ENCODE measurements at regions not wholly inside any gene's neighbourhood (a gene's known extent, or its start where the extent isn't known, plus 50 kb on each side); places are given as distances from the start of the nearest gene placed in this dataset.
"Not testable (repeated sequence)": the region's sequence is repeated elsewhere in the genome, so short reads cannot be mapped to it uniquely, and the experiment has no call there.

DNA sequence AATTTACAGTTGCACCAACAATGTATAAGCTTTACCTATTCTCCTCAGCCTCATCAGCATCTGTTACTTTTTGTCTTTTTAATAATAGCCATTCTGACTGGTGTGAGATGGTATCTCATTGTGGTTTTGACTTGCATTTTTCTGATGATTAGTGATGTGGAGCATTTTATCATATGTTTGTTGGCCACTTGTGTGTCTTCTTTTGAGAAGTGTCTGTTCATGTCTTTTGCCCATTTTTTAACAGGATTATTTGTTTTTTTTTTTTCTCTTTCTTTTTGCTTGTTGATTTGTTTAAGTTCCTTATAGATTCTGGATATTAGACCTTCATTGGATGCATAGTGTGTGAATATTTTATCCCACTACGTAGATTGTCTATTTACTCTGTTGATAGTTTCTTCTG lies 191.3 kb downstream of the VAPA start:
- H3K27ac Mint-ChIP-seq (ENCODE audit: low read depth); H3K4me1 Mint-ChIP-seq; ATAC-seq (replicated peaks; ENCODE audit: extremely low read depth, poor library complexity, severe bottlenecking); DNase-seq (ENCODE audit: low spot score in 2 of 2); H3K36me3 Mint-ChIP-seq (ENCODE audit: insufficient read depth); H3K4me3 Mint-ChIP-seq: not testable (repeated sequence)
- Mint-ChIP-seq H3K27me3 (peaks cover 21% of the 10 kb centered on the region), H3K9me3 (peaks cover 10% of the 10 kb centered on the region)

DNA sequence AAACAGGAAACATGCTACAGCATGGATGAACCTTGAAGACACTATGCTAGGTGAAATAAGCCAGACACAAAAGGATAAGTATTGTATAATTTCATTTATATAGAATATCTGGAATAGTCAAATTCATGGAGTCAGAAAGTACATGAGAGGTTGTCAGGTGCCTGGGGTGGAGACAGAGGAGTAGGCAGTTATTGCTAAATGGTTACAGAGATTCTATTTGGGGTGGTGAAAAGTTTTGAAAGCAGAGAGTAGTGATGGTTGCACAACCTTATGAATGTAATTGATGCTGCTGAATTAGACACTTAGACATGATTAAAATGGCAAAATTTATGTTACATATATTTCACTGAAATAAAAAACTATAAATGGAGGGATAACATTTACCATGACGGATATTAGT lies 197.4 kb downstream of the VAPA start:
- DNase-seq (ENCODE audit: low spot score in 2 of 2) = no peak
- no peak for ATAC-seq (replicated peaks; ENCODE audit: extremely low read depth, poor library complexity, severe bottlenecking)
- Mint-ChIP-seq H3K4me1 (no peaks in the 10 kb centered on the region), H3K27ac (ENCODE audit: low read depth) (no peak overlapping the region), H3K9me3 (peaks cover 5% of the 10 kb centered on the region), H3K27me3 (peaks cover 48% of the 10 kb centered on the region), H3K36me3 (ENCODE audit: insufficient read depth) (no peaks in the 10 kb centered on the region), H3K4me3 (no peak overlapping the region)

DNA sequence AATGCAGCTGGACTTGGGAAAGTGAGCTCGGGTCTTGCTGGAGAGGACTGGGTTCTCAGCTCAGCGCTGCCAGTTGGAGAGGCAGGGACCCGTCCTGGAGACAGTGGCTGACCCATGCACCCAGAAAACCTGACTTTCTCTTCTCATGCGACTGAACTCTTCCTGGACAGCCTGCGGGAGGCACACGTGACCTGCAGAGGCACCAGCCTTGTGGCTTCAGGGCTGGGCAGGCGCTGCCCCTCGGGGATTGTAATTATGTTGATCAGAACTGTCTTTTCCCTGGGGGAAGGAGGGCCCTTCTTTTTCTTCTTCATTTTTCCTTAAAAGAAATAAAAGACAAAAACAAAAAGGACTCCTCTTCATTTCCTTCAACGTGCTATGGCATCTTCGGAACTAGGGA lies 198.1 kb downstream of the VAPA start:
- no peak for DNase-seq (ENCODE audit: low spot score in 2 of 2)
- ATAC-seq (replicated peaks; ENCODE audit: extremely low read depth, poor library complexity, severe bottlenecking) = no peak
- Mint-ChIP-seq H3K36me3 (ENCODE audit: insufficient read depth) (no peaks in the 10 kb centered on the region), H3K27me3 (peaks cover 48% of the 10 kb centered on the region), H3K4me1 (no peaks in the 10 kb centered on the region), H3K4me3 (no peak overlapping the region), H3K9me3 (peaks cover 5% of the 10 kb centered on the region), H3K27ac (ENCODE audit: low read depth) (no peak overlapping the region)

DNA sequence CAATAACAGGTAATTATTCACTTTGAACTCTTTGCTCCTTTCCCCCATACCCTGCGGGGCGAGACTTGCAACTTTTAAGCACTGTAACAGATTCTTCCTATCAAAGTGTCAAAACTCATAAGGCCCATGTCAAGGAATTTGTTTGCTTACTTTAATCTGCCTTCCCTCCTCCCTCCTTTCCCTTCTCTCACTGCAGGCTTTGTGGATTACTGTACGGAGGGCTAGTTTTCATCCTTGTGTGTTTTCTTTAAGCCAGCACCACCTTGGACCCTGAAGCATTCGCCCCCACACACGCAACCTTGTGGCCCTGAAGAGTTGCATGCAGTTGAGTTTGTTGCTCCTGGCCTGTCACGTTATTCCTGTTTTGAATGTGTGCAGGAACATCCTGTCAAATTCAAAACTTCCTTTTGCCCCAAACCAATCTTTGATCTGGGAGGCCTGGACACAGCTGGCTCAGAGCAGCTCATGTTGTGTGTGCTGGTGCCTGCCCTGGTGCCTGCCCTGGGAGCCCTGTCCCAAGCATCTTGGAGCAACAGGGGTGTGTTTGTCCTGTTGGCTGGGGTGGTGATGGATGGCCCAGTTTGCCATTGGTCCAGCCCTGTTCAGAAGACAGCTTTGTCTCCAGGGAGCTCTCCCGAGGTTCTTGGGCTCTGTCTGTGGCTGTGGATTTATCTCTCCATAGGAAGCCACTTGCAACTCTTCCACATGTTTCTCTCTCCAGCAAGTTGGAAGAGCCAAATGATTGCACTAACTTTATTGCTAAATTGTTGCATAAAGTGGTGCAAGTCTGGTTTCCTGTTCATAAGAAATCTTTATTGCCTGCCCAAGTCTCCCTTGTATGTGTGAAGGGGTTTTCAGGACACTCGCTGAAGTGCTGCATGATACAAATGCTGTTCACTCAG lies 199.6 kb downstream of the VAPA start:
- DNase-seq (ENCODE audit: low spot score in 2 of 2) (no peak), ATAC-seq (replicated peaks; ENCODE audit: extremely low read depth, poor library complexity, severe bottlenecking) (no peak)
- Mint-ChIP-seq H3K4me3 (no peak overlapping the region), H3K27ac (ENCODE audit: low read depth) (no peak overlapping the region), H3K27me3 (peaks cover 51% of the 10 kb centered on the region), H3K36me3 (ENCODE audit: insufficient read depth) (no peaks in the 10 kb centered on the region), H3K4me1 (no peaks in the 10 kb centered on the region), H3K9me3 (peaks cover 5% of the 10 kb centered on the region)

GRCh38 chr18:10114717-10115463 lies 201.1 kb downstream of the VAPA start:
- Mint-ChIP-seq H3K9me3 (no peaks in the 10 kb centered on the region), H3K27ac (ENCODE audit: low read depth) (no peak overlapping the region), H3K27me3 (peaks cover 46% of the 10 kb centered on the region), H3K36me3 (ENCODE audit: insufficient read depth) (no peaks in the 10 kb centered on the region), H3K4me3 (no peak overlapping the region), H3K4me1 (no peaks in the 10 kb centered on the region)
- no peak for ATAC-seq (replicated peaks; ENCODE audit: extremely low read depth, poor library complexity, severe bottlenecking)
- DNase-seq (ENCODE audit: low spot score in 2 of 2) = no peak

- no peaks in the 10 kb centered on the region for H3K9me3 Mint-ChIP-seq
- H3K4me1 Mint-ChIP-seq = no peaks in the 10 kb centered on the region
Measured at GRCh38 chr18:10116574-10116973, 202.8 kb downstream of the VAPA start.

DNA sequence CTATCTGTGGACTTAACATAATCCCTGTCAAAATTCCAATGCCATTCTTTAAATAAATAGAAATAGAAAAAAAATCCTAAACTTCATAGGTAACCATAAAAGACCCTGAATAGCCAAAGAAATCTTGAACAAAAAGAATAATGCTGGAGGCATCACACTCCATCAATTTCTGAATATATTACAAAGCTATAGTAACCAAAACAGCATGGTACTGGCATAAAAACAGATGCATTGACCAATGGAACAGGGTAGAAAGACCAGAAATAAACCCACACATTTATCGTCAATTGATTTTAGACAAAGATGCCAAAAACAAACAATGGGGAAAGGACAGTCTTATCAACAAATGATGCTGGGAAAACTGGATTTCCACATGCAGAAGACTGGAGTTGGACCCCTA lies 205.7 kb downstream of the VAPA start:
- DNase-seq (ENCODE audit: low spot score in 2 of 2) (no peak), ATAC-seq (replicated peaks; ENCODE audit: extremely low read depth, poor library complexity, severe bottlenecking) (no peak)
- Mint-ChIP-seq H3K27ac (ENCODE audit: low read depth) (no peak overlapping the region), H3K4me1 (no peaks in the 10 kb centered on the region), H3K36me3 (ENCODE audit: insufficient read depth) (no peaks in the 10 kb centered on the region), H3K9me3 (no peaks in the 10 kb centered on the region), H3K27me3 (peaks cover 17% of the 10 kb centered on the region), H3K4me3 (no peak overlapping the region)

More at GRCh38 chr18:10116574-10116973, 202.8 kb downstream of the VAPA start:
- no peaks in the 10 kb centered on the region for H3K36me3 Mint-ChIP-seq (ENCODE audit: insufficient read depth)
- H3K4me3 Mint-ChIP-seq = no peak overlapping the region
- no peak overlapping the region for H3K27ac Mint-ChIP-seq (ENCODE audit: low read depth)
- peaks cover 35% of the 10 kb centered on the region for H3K27me3 Mint-ChIP-seq
- DNase-seq (ENCODE audit: low spot score in 2 of 2) (no peak), ATAC-seq (replicated peaks; ENCODE audit: extremely low read depth, poor library complexity, severe bottlenecking) (no peak)

- H3K4me1 Mint-ChIP-seq = no peaks in the 10 kb centered on the region
- no peaks in the 10 kb centered on the region for H3K9me3 Mint-ChIP-seq
- H3K4me3 Mint-ChIP-seq = no peak overlapping the region
- no peak for DNase-seq (ENCODE audit: low spot score in 2 of 2)
- no peak for ATAC-seq (replicated peaks; ENCODE audit: extremely low read depth, poor library complexity, severe bottlenecking)
- peaks cover 17% of the 10 kb centered on the region for H3K27me3 Mint-ChIP-seq
- H3K36me3 Mint-ChIP-seq (ENCODE audit: insufficient read depth) = no peaks in the 10 kb centered on the region
- H3K27ac Mint-ChIP-seq (ENCODE audit: low read depth) = no peak overlapping the region
Measured at GRCh38 chr18:10119991-10120390, 206.2 kb downstream of the VAPA start.

DNA sequence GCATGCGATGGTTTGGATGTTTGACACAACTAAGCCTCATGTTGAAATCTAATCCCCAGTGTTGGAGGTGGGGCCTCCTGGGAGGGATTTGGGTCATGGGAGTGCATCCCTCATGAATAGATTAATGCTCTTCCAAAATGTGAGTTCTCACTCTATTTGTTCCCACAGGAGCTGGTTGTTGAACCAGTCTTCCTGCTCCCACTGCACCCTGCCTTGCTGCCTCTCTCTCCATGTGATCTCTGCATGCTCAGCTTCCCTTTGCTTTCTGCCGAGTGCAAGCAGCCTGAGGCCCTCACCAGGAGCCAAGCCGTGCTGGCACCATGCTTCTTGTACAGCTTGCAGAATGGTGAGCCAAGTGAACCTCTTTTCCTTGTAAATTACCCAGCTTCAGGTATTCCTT lies 206.8 kb downstream of the VAPA start:
- Mint-ChIP-seq H3K4me3 (no peak overlapping the region), H3K4me1 (no peaks in the 10 kb centered on the region), H3K36me3 (ENCODE audit: insufficient read depth) (no peaks in the 10 kb centered on the region), H3K27ac (ENCODE audit: low read depth) (no peak overlapping the region), H3K27me3 (peaks cover 17% of the 10 kb centered on the region), H3K9me3 (no peaks in the 10 kb centered on the region)
- DNase-seq (ENCODE audit: low spot score in 2 of 2) (no peak), ATAC-seq (replicated peaks; ENCODE audit: extremely low read depth, poor library complexity, severe bottlenecking) (no peak)

DNA sequence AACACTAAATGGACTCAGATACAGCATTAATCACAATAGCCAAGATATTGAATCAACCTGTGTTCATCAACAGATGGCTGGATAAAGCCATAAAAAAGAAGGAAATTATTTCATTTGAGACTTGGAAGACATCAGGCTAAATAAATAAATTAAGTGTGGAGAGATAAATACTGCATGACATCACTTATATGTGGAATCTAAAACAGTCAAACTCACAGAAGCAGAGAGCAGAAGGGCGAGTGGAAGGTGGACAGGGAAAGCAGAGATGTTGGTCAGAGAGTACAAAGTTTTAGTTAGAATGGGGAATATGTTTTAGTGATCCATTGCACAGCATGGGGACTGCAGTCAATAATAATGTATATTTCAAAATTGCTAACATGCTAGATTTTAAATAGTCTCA lies 207.2 kb downstream of the VAPA start:
- peaks cover 17% of the 10 kb centered on the region for H3K27me3 Mint-ChIP-seq
- H3K4me1 Mint-ChIP-seq = no peaks in the 10 kb centered on the region
- no peak overlapping the region for H3K27ac Mint-ChIP-seq (ENCODE audit: low read depth)
- DNase-seq (ENCODE audit: low spot score in 2 of 2) = no peak
- H3K4me3 Mint-ChIP-seq = no peak overlapping the region
- ATAC-seq (replicated peaks; ENCODE audit: extremely low read depth, poor library complexity, severe bottlenecking) = no peak
- no peaks in the 10 kb centered on the region for H3K9me3 Mint-ChIP-seq
- no peaks in the 10 kb centered on the region for H3K36me3 Mint-ChIP-seq (ENCODE audit: insufficient read depth)

DNA sequence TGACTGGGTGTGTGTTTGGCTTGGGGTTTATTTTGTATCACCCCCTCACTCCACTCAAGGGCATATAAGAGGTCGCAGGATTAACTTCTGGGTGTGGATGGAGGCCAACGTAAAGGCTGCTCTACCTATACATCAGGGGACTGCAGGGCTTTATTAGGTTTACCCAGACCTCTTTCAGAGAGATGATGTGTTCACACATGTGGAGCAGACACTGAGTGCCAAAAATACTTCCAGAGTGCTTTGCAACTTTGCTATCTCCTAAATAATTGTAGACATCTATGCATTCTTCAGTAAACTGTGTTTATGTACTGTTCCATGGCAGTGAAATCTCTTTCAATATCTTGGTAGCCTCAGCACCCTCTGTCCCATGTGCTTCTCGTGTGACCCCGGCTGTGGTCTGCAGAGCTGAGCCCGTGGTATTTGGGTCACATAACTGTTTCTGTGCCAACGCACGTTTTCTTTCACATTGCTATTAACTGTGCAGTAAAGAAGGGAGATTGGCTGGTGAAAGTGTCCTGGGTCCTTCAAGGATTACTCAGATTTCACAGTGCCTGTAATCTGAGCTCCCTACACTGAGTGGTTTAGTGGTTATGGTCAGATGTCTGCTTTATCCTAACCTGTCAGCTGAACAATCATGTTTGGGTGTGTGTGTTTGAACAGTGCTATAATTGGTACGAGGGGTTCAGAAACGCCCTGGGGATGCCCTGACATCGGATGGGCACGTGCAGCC lies 208.1 kb downstream of the VAPA start:
- DNase-seq (ENCODE audit: low spot score in 2 of 2) = no peak
- Mint-ChIP-seq H3K4me1 (no peaks in the 10 kb centered on the region), H3K4me3 (no peak overlapping the region), H3K9me3 (no peaks in the 10 kb centered on the region), H3K36me3 (ENCODE audit: insufficient read depth) (no peaks in the 10 kb centered on the region), H3K27me3 (peaks cover 17% of the 10 kb centered on the region), H3K27ac (ENCODE audit: low read depth) (no peak overlapping the region)
- no peak for ATAC-seq (replicated peaks; ENCODE audit: extremely low read depth, poor library complexity, severe bottlenecking)

DNA sequence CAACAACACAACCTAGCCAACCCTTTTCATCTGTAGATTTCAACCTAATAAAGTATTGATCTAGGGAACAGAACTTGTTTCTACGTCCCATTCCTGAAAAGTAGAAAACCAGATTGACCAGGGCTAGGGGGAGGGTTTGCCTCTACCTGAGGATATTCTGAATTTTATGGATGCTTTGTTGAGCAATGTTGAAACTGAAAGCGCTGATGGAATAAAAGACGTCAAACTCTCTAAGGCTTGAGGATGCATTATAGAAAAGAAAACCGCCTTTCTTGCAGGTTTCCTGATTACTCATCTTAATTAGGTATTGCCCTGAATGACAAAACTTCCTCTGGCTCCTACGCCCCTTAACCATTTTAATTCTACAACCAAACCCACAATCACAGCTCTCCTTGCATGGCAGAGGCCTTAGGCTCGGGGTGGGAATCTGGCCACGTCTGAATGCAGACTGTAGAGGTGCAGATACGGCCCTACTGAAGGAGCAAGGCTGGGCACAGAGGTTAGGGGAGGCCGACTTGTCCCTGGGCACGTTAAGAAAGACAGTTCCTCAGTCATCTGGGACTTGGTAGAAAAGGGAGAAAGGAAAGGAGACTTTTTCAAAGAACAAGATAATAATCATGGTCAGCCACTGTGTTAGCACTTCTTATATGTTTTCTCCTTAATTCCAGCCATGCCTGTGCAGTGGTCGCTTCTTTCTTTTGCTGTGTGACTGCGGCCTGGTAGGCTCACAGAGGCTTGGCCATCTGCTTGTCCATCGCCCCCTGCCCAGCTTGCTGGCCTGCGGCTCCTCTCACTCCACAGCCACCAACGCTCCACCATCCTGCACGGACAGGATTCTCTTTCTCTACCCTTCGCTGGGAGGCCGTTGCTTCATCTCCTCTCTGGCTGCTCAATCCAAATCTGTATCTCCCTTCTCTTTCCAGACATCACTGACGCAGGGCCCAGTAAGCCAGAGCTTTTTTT lies 209.5 kb downstream of the VAPA start:
- ATAC-seq (replicated peaks; ENCODE audit: extremely low read depth, poor library complexity, severe bottlenecking) = no peak
- no peak for DNase-seq (ENCODE audit: low spot score in 2 of 2)
- no peak overlapping the region for H3K4me3 Mint-ChIP-seq
- H3K9me3 Mint-ChIP-seq = no peaks in the 10 kb centered on the region
- H3K36me3 Mint-ChIP-seq (ENCODE audit: insufficient read depth) = no peaks in the 10 kb centered on the region
- H3K27me3 Mint-ChIP-seq = peaks cover 16% of the 10 kb centered on the region
- no peak overlapping the region for H3K27ac Mint-ChIP-seq (ENCODE audit: low read depth)
- H3K4me1 Mint-ChIP-seq = no peaks in the 10 kb centered on the region

Data from central memory CD8-positive, alpha-beta T cell (primary cell).